SK-N-MC (cell line): ENCODE measurements at regions not wholly inside any gene's neighbourhood (a gene's known extent, or its start where the extent isn't known, plus 50 kb on each side); places are given as distances from the start of the nearest gene placed in this dataset.

Experiments used
- EZH2 ChIP-seq: fragments of 200-600 bp; sonication (generic); IDR thresholded peaks from one replicate; pipeline ENCODE4 v1.6.1; 2017; ENCODE audit warnings: antibody characterized with exemption
- FOXP2 ChIP-seq: optimal IDR thresholded peaks from 2 replicates; pipeline ENCODE3; 2011; ENCODE audit warnings: mild to moderate bottlenecking, moderate library complexity; ENCODE audit not compliant: insufficient read depth; ENCODE audit errors: extremely low read length, control extremely low read depth
- POLR2AphosphoS5 ChIP-seq: IDR thresholded peaks from 2 replicates; pipeline ENCODE4 v1.6.1; 2012; ENCODE audit warnings: mild to moderate bottlenecking, low read depth, low read length, borderline replicate concordance

DNA sequence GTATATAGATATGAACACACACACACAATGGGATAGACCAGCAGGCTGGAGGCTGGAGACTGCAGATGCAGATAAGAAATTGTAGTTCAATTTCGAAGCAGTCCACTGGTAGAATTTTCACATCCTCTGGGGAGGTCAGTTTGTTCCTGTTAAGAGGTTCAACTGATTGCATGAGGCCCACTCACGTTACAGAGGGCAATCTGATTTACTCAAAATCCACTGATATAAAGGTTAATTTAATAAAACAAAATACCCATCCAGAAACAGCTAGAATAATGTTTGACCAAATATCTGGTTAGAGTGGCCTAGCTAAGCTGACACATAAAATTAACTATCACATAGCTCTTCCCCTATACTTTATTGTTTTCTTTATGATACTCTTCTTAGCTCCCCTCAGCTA, 162.9 kb upstream of the SMIM30 start:
- TF ChIP-seq POLR2AphosphoS5, result no peak
- TF ChIP-seq EZH2, result no peak
- no peak for TF ChIP-seq FOXP2
